Activated CD8-positive, alpha-beta memory T cell treated with anti-CD3 and anti-CD28 coated beads for 4 hours (primary cell): ENCODE measurements at regions not wholly inside any gene's neighbourhood (a gene's known extent, or its start where the extent isn't known, plus 50 kb on each side); places are given as distances from the start of the nearest gene placed in this dataset.

Source experiments
- DNase-seq, 2 donors: peaks; one replicate each; pipeline ENCODE4 v3.0.0-alpha.2; 2020; ENCODE audit warnings: low read depth in 2 of 2

DNA sequence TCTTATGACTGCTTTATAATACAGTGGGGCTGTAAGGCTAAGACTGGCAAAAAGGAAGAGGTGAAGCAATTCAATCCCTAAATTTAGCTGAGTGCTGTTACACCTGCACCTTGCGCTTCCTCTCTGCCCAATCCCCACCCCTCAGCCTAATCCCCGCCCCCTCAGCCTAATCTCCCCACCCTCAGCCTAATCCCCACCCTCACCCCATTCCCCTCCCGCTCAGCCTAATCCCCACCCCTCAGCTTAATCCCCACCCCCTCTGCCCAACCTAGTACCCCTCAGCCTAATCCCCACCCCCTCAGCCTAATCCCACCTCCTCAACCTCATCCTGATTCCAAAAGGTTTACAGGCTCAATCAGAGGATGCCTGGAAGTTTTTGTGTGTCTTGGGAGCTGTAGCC is 155.5 kb downstream of the PMP22 start:
- no peak for DNase-seq

GRCh38 chr17:15108992-15109391 is 156.1 kb downstream of the PMP22 start:
- no peak for DNase-seq

GRCh38 chr17:15106540-15106939 is 158.6 kb downstream of the PMP22 start:
- DNase-seq = no peak

DNA sequence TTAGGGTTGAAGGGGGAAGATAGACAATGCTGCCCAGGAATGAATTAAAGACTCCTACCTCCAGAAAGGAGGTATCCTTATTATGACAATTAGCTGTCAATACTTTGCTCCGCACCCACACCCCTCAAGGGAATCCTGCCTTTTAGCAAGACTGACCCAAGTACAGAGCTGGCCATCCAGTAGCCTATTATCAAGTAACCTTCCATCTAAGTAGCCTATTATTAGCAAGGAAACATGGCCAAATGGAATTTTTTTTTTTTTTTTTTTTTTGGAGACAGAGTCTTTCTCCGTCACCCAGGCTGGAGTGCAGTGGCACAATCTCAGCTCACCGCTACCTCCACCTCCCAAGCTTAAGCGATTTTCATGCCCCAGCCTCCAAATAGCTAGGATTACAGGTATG is 161.3 kb downstream of the PMP22 start:
- no peak for DNase-seq

DNA sequence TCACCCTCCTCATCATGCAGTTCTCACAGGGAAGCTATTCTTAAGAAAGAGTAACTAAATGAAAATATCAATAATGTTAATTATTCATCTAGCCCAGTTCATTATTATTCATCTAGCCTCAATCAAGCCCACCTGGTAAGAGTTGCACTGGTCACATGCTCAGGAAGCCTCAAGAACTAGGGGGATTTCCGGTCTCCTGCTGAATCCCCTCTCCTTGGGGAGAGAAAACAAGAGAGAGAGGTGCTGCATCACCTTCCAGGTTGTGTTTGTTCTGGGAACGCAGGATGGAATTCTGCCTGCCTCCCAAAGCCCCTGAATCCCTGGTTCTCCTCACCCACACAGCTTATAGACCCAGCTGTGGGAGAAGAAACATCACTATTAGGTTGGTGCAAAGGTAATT is 164.0 kb downstream of the PMP22 start:
- DNase-seq = no peak

DNA sequence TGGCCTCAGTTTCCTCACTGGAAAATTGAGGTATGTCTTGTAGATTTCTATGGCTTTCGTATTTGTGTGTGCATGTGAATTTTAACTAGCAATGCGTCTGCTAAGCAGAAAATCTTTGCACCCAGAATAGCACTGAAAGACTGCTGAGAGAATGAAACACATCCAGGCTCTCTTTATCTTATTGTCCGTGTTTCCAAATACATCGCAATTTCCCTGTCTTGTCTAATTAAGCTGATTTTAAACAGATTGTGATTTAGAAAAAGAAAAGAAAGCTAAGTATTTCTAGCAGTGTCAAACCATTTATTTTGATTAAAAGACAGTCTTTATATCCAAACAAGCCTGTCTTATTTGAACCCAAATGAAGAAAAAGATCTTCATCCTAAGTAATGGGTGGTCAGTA is 168.6 kb downstream of the PMP22 start:
- no peak for DNase-seq

DNA sequence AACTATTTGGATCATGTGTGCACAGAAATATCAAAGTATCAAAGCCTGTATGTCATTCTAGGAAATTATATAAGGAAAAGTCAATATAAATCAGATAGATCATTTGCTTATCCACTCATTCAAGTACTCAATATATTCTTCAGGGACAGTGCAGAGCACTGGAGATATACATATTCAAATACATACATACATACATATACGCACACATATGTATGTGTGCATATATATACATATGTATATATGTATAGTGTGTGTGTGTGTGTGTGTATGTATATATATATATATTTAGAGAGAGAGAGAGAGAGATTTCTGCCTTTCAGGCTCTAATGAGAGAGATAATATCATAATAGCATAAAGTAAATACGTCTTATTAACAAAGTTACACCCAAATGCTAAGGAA is 169.2 kb downstream of the PMP22 start:
- DNase-seq = no peak

- DNase-seq = no peak
Observed at GRCh38 chr17:15092762-15093161, 172.4 kb downstream of the PMP22 start.

- no peak for DNase-seq
Observed at GRCh38 chr17:15092261-15092660, 172.9 kb downstream of the PMP22 start.

DNA sequence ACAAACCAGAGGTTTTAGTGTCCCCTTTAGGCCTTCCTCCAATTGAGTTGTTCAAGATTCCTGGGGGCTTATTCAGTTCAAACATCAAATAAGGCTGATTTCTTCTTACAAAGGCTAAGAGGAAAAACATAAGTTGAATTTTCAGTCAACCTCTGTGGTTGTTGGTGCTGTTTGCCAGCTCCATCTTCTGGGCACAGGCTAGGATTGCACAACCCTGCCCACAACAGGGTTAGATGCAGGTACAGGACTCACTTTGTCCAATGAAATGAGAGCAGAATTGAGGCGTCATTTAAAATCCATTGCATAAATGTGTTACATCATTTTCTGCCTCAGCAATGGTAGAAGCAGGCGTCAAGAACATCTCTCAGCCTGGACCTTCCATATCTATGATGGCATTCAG is 173.3 kb downstream of the PMP22 start:
- DNase-seq = no peak

DNA sequence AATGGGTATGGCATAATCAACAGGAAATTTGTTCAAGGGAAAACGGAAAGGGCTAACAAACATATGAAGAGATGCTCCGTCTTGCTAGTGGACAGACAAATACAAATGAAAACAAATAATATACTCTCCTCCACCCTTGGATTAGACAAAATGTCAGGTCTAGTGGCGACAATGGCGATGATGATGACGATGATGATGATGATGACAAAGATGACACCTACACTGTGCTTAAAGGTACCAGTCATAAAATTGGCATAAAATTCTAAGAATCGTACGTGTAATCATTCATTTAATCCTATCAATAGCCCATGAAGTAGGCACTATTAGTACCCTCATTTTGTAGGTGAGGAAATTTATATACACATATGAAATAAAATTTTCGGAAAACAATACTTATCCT is 174.6 kb downstream of the PMP22 start:
- DNase-seq = no peak

- no peak for DNase-seq
Observed at GRCh38 chr17:15087946-15088345, 177.2 kb downstream of the PMP22 start.

DNA sequence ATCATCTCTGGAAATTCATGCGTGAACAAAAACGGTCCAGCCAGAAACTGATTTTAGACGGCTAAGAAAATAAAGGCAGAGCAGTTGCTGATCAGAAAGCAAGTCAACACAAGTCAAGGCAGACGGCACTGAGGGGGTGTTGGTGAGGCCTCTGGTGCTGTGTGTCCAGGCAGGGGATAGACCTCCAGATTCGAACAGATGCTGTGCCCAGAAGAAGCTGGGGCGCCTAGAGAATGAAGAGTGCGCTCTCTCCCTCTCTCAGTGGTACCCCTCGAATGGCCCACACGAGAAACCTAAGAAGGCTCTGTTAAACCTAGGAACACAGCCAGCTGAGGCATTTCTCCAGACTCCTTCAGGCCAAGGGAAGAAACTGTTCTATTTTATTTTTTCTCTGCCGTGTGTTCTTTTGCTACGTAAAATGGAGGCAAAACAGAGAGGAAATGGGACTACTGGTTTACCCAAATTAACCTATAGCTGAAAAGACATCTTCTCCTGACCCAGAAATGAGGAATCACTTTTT is 178.3 kb downstream of the PMP22 start:
- DNase-seq = no peak

GRCh38 chr17:15085890-15086677 is 179.0 kb downstream of the PMP22 start:
- DNase-seq = no peak

DNA sequence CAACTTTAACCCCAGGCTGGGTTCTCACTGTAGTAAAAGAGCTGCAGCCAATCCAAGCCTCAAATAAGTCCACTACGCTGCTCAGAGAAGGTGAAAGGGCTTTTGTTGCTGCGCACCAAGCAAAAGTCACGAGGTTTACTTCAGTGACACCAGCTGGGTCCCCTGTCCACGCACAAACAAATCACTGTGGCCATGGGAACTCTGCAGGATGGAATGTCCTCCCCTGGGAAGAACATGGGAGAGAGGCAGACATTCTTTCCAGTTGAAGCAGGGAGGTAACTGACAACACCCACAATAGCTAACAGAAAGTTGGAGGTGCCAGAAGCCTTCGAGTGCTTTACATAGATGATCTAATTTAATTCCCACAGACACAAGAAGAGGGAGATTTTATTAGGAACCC is 181.9 kb downstream of the PMP22 start:
- no peak for DNase-seq

GRCh38 chr17:15081008-15081407 is 184.1 kb downstream of the PMP22 start:
- no peak for DNase-seq

GRCh38 chr17:15078570-15078969 is 186.6 kb downstream of the PMP22 start:
- DNase-seq = no peak

DNA sequence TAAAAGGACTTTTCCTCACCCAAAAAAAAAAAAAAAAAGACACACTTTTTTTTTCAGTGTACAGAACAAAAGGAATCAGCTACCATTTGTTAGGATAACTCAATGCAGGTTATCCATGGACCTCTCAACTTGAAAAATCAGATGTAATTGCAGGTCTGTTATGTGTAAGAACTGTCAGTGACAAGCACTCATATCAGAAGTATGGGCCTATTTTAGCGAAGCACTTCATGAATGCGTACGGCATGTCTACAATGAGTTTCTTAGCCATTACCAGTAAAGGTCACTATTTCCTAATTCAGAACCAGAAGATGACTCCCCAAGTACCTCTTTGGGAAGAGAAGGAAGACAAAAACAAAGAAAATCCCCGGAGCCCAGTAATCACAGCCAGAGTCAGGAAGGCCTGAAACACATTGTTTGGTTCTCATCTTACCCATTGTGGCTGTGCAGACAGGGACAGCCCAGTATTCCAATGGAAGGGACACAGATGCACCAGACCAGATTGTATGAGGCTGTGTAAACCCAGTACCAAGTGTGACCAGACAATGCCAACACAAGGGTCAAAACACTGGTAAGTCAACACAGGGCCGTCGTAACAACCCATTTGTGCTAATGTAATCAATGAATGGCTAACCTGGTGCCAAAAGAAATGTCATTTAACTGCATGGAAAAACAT is 188.0 kb downstream of the PMP22 start:
- no peak for DNase-seq

GRCh38 chr17:15051933-15052332 is 213.2 kb downstream of the PMP22 start:
- DNase-seq = no peak

- DNase-seq = no peak
Observed at GRCh38 chr17:15049795-15050160, 215.3 kb downstream of the PMP22 start.

- no peak for DNase-seq
Observed at GRCh38 chr17:15048933-15049794, 216.0 kb downstream of the PMP22 start.

DNA sequence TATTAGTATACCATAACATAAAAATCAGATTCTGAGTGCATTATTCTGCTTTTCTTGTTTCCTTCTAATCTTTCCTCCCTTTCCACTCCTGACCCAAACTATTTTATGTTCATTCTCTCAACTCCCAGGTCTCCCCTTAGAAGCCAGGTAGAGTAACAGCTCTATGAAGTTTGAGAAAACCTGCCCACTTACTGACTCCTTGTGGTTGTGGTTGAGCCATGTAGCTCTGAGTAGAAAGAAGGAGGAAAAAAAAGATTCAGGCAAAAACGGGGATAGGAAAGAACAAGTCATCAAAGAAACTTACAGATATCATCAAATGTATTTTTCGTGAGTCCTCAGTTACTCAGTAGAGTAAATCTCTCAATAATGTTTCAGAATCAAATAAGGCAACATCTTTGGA is 216.7 kb downstream of the PMP22 start:
- no peak for DNase-seq
